Nephron progenitor cell (in vitro differentiated cells): ENCODE measurements at regions not wholly inside any gene's neighbourhood (a gene's known extent, or its start where the extent isn't known, plus 50 kb on each side); places are given as distances from the start of the nearest gene placed in this dataset.

Experiments
- DNase-seq: peaks from one replicate; pipeline ENCODE4 v3.0.0; 2021
- H3K27ac Mint-ChIP-seq: 2 replicates; pipeline ENCODE4 v1.8.0; 2021; ENCODE audit warnings: mild to moderate bottlenecking, moderate library complexity, mixed read lengths
- H3K27me3 Mint-ChIP-seq: 2 replicates; pipeline ENCODE4 v1.8.0; 2021; ENCODE audit warnings: mild to moderate bottlenecking, low read depth, mixed read lengths; ENCODE audit not compliant: poor library complexity
- H3K36me3 Mint-ChIP-seq: 2 replicates; pipeline ENCODE4 v1.8.0; 2021; ENCODE audit warnings: low read depth, mixed read lengths
- H3K4me1 Mint-ChIP-seq: 2 replicates; pipeline ENCODE4 v1.8.0; 2021; ENCODE audit warnings: mixed read lengths
- H3K4me3 Mint-ChIP-seq: 2 replicates; pipeline ENCODE4 v1.8.0; 2021; ENCODE audit warnings: mild to moderate bottlenecking, moderate library complexity, mixed read lengths
- H3K9me3 Mint-ChIP-seq: 2 replicates; pipeline ENCODE4 v1.8.0; 2021; ENCODE audit warnings: mild to moderate bottlenecking, moderate library complexity, mixed read lengths
- TF ChIP-seq, protein P1 (sequence below): fragments of 200-600 bp; sonication (generic); IDR thresholded peaks from 2 replicates; pipeline ENCODE4 v1.5.0; 2021; ENCODE audit warnings: antibody characterized with exemption

DNA sequence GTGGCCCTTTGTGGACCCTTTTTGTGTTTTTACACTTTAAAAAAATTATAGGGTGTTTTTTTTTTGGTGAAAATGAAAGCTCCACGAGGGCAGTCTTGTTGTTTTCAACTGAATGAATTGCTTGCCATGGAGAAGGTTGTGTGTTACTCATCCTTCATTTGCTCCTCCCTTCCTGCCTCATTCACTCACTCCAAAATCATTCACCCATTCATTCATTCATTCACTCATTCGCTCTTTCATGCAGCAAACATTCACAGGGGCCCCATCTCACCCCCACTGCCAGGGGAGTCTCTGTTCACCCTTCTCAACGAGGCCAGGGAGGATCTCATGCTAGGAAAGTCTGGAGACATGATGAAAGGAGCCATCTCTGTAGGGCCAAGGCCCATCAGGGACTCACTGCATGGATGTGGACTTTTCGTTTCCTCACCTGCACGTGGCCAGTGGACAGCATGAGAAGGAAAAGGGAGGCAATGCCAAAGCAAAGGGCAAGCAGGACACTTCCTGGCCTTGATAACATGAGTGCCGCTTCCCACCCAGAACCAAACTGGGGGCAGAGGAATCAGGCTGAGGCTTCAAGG, 62.8 kb upstream of the COL13A1 start:
- peaks cover 21% of the 10 kb centered on the region for H3K27me3 Mint-ChIP-seq
- H3K4me1 Mint-ChIP-seq, result peaks cover 38% of the 10 kb centered on the region
- no peak for DNase-seq
- no peaks in the 10 kb centered on the region for H3K36me3 Mint-ChIP-seq
- TF ChIP-seq, protein P1, sequence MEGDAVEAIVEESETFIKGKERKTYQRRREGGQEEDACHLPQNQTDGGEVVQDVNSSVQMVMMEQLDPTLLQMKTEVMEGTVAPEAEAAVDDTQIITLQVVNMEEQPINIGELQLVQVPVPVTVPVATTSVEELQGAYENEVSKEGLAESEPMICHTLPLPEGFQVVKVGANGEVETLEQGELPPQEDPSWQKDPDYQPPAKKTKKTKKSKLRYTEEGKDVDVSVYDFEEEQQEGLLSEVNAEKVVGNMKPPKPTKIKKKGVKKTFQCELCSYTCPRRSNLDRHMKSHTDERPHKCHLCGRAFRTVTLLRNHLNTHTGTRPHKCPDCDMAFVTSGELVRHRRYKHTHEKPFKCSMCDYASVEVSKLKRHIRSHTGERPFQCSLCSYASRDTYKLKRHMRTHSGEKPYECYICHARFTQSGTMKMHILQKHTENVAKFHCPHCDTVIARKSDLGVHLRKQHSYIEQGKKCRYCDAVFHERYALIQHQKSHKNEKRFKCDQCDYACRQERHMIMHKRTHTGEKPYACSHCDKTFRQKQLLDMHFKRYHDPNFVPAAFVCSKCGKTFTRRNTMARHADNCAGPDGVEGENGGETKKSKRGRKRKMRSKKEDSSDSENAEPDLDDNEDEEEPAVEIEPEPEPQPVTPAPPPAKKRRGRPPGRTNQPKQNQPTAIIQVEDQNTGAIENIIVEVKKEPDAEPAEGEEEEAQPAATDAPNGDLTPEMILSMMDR, result no peak
- H3K4me3 Mint-ChIP-seq, result no peak overlapping the region
- H3K27ac Mint-ChIP-seq, result no peak overlapping the region
- H3K9me3 Mint-ChIP-seq, result no peaks in the 10 kb centered on the region

GRCh38 chr10:69739634-69740033, 62.1 kb upstream of the COL13A1 start:
- Mint-ChIP-seq H3K27ac (no peak overlapping the region), H3K36me3 (no peaks in the 10 kb centered on the region), H3K4me3 (no peak overlapping the region), H3K4me1 (peaks cover 35% of the 10 kb centered on the region), H3K27me3 (peaks cover 23% of the 10 kb centered on the region), H3K9me3 (no peaks in the 10 kb centered on the region)
- TF ChIP-seq, protein P1, result no peak
- DNase-seq, result no peak

DNA sequence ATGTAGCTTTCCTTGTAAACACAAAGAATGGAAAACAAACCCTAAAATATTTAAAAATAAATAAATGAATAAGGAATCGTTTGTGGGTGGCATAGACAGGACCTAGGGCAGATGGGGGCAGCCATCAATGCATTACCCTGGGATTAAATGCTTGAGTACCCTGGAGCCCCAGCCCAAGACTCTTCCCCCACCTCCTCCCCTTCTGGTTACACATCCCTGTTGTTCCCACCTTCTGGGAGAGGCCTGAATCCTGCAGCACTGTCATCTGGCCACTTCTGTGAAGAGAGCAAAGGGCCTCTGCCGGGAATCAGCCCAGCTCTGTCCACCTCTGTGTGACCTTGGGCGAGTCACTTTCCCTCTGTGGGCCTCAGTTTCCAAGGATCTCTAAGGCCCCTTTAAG, 61.6 kb upstream of the COL13A1 start:
- peaks cover 35% of the 10 kb centered on the region for H3K4me1 Mint-ChIP-seq
- TF ChIP-seq, protein P1, result no peak
- no peaks in the 10 kb centered on the region for H3K36me3 Mint-ChIP-seq
- peaks cover 28% of the 10 kb centered on the region for H3K27me3 Mint-ChIP-seq
- H3K27ac Mint-ChIP-seq, result no peak overlapping the region
- DNase-seq, result no peak
- no peak overlapping the region for H3K4me3 Mint-ChIP-seq
- no peaks in the 10 kb centered on the region for H3K9me3 Mint-ChIP-seq

- peaks cover 40% of the 10 kb centered on the region for H3K4me1 Mint-ChIP-seq
- no peak for DNase-seq
- no peak overlapping the region for H3K4me3 Mint-ChIP-seq
- TF ChIP-seq, protein P1, result no peak
- H3K27ac Mint-ChIP-seq, result no peak overlapping the region
- H3K36me3 Mint-ChIP-seq, result no peaks in the 10 kb centered on the region
- H3K27me3 Mint-ChIP-seq, result peaks cover 33% of the 10 kb centered on the region
- H3K9me3 Mint-ChIP-seq, result no peaks in the 10 kb centered on the region
Observed at GRCh38 chr10:69741252-69741651, 60.5 kb upstream of the COL13A1 start.

DNA sequence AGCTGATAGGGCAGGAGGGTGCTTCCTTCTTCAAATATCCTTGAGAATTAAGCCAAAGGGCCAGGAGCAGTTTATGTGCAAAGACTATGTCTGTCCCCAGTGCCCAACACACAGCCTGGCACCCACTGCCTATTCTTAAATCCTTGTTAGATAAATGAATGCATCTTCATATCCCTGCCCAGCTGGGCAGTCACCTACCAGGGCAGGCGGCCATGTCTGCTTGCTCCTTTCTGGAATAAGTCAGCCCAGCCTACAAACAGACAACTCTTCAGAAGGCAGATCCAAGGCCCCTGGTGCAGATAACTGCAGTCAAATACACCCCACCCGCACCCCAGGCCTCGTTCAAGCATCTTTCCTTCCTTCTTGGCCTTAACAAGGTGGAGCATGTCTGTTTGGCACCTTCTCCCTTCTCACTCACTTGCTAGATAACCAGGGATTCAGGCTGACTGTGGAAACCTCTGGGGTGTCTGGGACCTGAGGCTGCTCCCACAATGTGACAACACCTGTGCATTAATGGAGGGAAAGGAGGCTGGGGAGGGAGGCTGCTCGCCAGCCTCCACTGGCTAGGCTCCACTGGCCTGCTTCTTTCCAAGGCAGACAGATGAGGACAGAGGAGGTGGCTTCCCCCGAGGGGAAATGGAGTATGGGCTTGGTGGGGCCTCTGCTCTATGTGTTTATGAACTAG, 59.9 kb upstream of the COL13A1 start:
- Mint-ChIP-seq H3K27ac (no peak overlapping the region), H3K9me3 (no peaks in the 10 kb centered on the region), H3K27me3 (peaks cover 36% of the 10 kb centered on the region), H3K36me3 (no peaks in the 10 kb centered on the region), H3K4me1 (peaks cover 42% of the 10 kb centered on the region), H3K4me3 (no peak overlapping the region)
- no peak for DNase-seq
- TF ChIP-seq, protein P1, result no peak

DNA sequence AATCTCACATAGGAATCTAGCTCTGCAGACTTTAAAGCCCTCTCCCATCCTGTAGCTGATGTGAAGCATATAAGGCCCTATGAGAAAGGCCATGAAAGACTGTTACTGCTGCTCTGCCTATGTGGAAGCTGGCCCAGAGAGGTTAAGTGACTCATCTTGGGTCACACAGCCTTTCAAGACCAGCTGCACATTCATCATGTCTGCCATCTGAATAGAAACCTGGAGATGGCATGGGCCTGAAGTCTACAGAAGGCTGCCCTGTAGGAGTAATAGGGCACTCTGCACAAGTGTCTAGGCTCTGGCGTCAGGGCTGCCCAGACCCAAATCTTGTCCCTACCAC, 59.4 kb upstream of the COL13A1 start:
- TF ChIP-seq, protein P1, result no peak
- no peaks in the 10 kb centered on the region for H3K36me3 Mint-ChIP-seq
- H3K4me1 Mint-ChIP-seq, result peaks cover 46% of the 10 kb centered on the region
- no peak overlapping the region for H3K4me3 Mint-ChIP-seq
- H3K9me3 Mint-ChIP-seq, result no peaks in the 10 kb centered on the region
- no peak for DNase-seq
- no peak overlapping the region for H3K27ac Mint-ChIP-seq
- peaks cover 36% of the 10 kb centered on the region for H3K27me3 Mint-ChIP-seq
